GM21381 (cell line): ENCODE measurements at regions not wholly inside any gene's neighbourhood (a gene's known extent, or its start where the extent isn't known, plus 50 kb on each side); places are given as distances from the start of the nearest gene placed in this dataset.
"Not testable (repeated sequence)": the region's sequence is repeated elsewhere in the genome, so short reads cannot be mapped to it uniquely, and the experiment has no call there.

Experiments
- ATAC-seq: cut with Tn5 transposase; IDR thresholded peaks from one replicate; pipeline ENCODE4 v1.9.1; 2021; ENCODE audit warnings: mild to moderate bottlenecking, moderate library complexity; ENCODE audit not compliant: unreplicated experiment

GRCh38 chr16:86334079-86334635 lies 176.2 kb upstream of the FOXF1 start:
- no peak for ATAC-seq

GRCh38 chr16:86335266-86336172 lies 174.8 kb upstream of the FOXF1 start:
- ATAC-seq, result no peak

- ATAC-seq, result no peak
Measured at GRCh38 chr16:86337138-86337537, 173.2 kb upstream of the FOXF1 start.

- ATAC-seq, result no peak
Measured at GRCh38 chr16:86337581-86338402, 172.5 kb upstream of the FOXF1 start.

- no peak for ATAC-seq
Measured at GRCh38 chr16:86338403-86339115, 171.8 kb upstream of the FOXF1 start.

- ATAC-seq, result no peak
Measured at GRCh38 chr16:86342161-86342834, 168.0 kb upstream of the FOXF1 start.

- no peak for ATAC-seq
Measured at GRCh38 chr16:86343027-86343795, 167.1 kb upstream of the FOXF1 start.

- ATAC-seq, result no peak
Measured at GRCh38 chr16:86343796-86344585, 166.3 kb upstream of the FOXF1 start.

GRCh38 chr16:86344586-86344871 lies 165.8 kb upstream of the FOXF1 start:
- ATAC-seq, result no peak

GRCh38 chr16:86344881-86345280 lies 165.4 kb upstream of the FOXF1 start:
- no peak for ATAC-seq

- no peak for ATAC-seq
Measured at GRCh38 chr16:86345516-86345915, 164.8 kb upstream of the FOXF1 start.

- no peak for ATAC-seq
Measured at GRCh38 chr16:86346034-86346433, 164.3 kb upstream of the FOXF1 start.

GRCh38 chr16:86347090-86347489 lies 163.2 kb upstream of the FOXF1 start:
- ATAC-seq, result no peak

- no peak for ATAC-seq
Measured at GRCh38 chr16:86347916-86348555, 162.3 kb upstream of the FOXF1 start.

- ATAC-seq, result no peak
Measured at GRCh38 chr16:86349338-86349900, 160.9 kb upstream of the FOXF1 start.

GRCh38 chr16:86350289-86350688 lies 160.0 kb upstream of the FOXF1 start:
- no peak for ATAC-seq

- ATAC-seq, result no peak
Measured at GRCh38 chr16:86351041-86351784, 159.1 kb upstream of the FOXF1 start.

GRCh38 chr16:86351785-86352139 lies 158.6 kb upstream of the FOXF1 start:
- ATAC-seq, result not testable (repeated sequence)
